Breast epithelium (tissue), 3 donors: ENCODE measurements at regions not wholly inside any gene's neighbourhood (a gene's known extent, or its start where the extent isn't known, plus 50 kb on each side); places are given as distances from the start of the nearest gene placed in this dataset.

Experiments used
- CTCF ChIP-seq, 3 donors: fragments of 450-650 bp; IDR thresholded peaks; one replicate each; pipeline ENCODE4 v1.5.1; 2016 to 2017; ENCODE audit warnings: antibody characterized with exemption in 3 of 3, mild to moderate bottlenecking in 3 of 3, moderate library complexity in 3 of 3
- POLR2A ChIP-seq: fragments of 450-650 bp; IDR thresholded peaks from one replicate; pipeline ENCODE4 v1.6.1; 2016; ENCODE audit warnings: antibody characterized with exemption, mild to moderate bottlenecking, moderate library complexity

DNA sequence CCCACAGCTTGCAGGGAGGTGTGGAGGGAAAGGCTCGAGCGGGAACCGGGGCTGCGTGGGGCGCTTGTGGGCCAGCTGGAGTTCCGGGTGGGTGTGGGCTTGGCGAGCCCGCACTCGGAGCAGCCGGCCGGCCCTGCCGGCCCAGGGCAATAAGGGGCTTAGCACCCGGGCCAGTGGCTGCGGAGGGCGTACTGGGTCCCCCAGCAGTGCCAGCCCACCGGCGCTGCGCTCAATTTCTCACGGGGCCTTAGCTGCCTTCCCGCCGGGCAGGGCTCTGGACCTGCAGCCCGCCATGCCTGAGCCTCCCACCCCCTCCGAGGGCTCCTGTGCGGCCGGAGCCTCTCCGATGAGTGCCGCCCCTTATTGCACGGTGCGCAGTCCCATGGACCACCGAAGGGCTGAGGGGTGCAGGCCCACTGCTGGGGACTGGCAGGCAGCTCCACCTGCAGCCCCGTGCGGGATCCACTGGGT is 1242.2 kb upstream of the EYS start:
- no peak for TF ChIP-seq POLR2A
- TF ChIP-seq CTCF (IDR thresholded peaks at IDR 0.05): no peak
